ENCODE measurements at regions not wholly inside any gene's neighbourhood (a gene's known extent, or its start where the extent isn't known, plus 50 kb on each side); places are given as distances from the start of the nearest gene placed in this dataset.

- TF ChIP-seq CTCF (IDR thresholded peaks at IDR 0.05), result no peak
- H3K4me3 ChIP-seq, result no peak overlapping the region
- no peaks in the 10 kb centered on the region for H3K9me3 ChIP-seq
- no peaks in the 10 kb centered on the region for H3K27me3 ChIP-seq
- no peak overlapping the region for H3K9ac ChIP-seq (ENCODE audit: low read depth in 2 of 2, low read length in 2 of 2)
- intact Hi-C loops (cut with DNase I), result no loop called here
- no peak overlapping the region for H3K27ac ChIP-seq
- no peaks in the 10 kb centered on the region for H3K4me1 ChIP-seq
- H3K36me3 ChIP-seq, result no peaks in the 10 kb centered on the region
- DNase-seq, result no peak
These were observed 189.2 kb upstream of the PODXL start for GRCh38 chr7:131745390-131746248.

DNA sequence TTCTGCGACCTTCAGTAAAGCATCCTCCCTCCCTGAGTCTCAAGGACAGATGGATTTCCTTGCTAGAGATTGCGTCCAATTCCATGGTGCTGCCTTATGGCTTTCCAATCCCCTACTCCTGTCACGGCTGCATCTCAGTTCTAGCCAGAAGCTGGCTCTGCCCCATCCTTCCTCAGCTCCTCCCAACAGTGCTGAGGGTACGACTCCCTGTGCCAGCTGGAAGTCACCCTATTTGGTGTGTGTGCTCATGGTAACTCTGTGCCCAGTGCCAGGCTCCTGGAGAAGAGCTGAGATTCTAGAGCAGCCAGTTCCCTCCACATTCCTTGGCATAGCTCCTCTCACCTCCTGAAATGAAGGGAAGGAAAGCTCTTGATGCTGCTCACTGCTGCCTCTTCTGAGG lies 185.0 kb upstream of the PODXL start:
- TF ChIP-seq CTCF (IDR thresholded peaks at IDR 0.05), result no peak
- Histone ChIP-seq H3K27ac (no peak overlapping the region), H3K36me3 (no peaks in the 10 kb centered on the region), H3K9me3 (no peaks in the 10 kb centered on the region), H3K4me1 (no peaks in the 10 kb centered on the region), H3K27me3 (no peaks in the 10 kb centered on the region), H3K4me3 (no peak overlapping the region), H3K9ac (ENCODE audit: low read depth in 2 of 2, low read length in 2 of 2) (no peak overlapping the region)
- intact Hi-C loops (cut with DNase I), result no loop called here
- DNase-seq, result no peak

DNA sequence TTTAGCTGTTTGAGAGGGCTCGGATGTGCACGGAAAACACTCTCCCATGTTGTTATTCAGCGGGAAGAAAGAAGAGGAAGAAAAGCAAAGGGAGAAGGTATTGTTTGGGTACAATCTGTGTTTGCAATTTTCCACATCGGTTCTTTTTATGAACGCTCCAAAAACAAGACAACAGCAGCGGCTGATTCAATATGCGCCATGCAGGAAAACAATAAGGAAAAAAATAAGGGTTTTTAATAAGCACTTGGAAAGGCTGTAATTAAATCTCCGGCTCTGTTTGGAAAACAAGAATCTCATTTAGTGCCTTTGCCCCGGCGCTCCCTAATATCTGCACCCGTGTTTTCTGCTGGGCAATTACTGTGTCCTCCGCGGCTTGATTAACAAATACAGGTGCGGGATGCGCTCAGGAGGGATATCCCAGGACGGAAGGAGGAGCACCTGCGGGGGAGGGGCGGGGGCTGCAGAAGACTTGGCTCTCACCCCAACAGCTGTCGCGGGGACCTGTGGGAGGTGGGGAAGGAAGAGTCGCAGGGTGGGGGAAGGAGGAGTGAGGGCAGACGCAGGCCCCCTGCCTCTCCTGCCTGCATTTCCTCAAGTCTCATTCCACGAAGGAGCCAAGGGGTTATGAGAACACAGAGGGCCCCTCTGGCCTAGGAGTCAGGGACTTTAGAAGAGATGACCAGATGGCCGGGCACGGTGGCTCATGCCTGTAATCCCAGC lies 181.5 kb upstream of the PODXL start:
- intact Hi-C loops (cut with DNase I), result loop anchor here (2.0 kb wide), 1 partner anchor 35 kb away; no protein-coding TSS in a partner anchor
- Histone ChIP-seq H3K27ac (no peak overlapping the region), H3K4me3 (no peak overlapping the region), H3K9ac (ENCODE audit: low read depth in 2 of 2, low read length in 2 of 2) (no peak overlapping the region), H3K4me1 (no peaks in the 10 kb centered on the region), H3K36me3 (no peaks in the 10 kb centered on the region), H3K9me3 (no peaks in the 10 kb centered on the region), H3K27me3 (no peaks in the 10 kb centered on the region)
- TF ChIP-seq CTCF (IDR thresholded peaks at IDR 0.05), result no peak
- DNase-seq, result no peak

- Histone ChIP-seq H3K27me3 (no peaks in the 10 kb centered on the region), H3K4me1 (no peaks in the 10 kb centered on the region), H3K9me3 (no peaks in the 10 kb centered on the region), H3K4me3 (no peak overlapping the region), H3K9ac (ENCODE audit: low read depth in 2 of 2, low read length in 2 of 2) (no peak overlapping the region), H3K36me3 (no peaks in the 10 kb centered on the region), H3K27ac (no peak overlapping the region)
- no peak for TF ChIP-seq CTCF (IDR thresholded peaks at IDR 0.05)
- intact Hi-C loops (cut with DNase I), result no loop called here
- DNase-seq, result no peak
These were observed 178.7 kb upstream of the PODXL start for GRCh38 chr7:131735101-131735500.

- no peaks in the 10 kb centered on the region for H3K27me3 ChIP-seq
- intact Hi-C loops (cut with DNase I), result no loop called here
- H3K36me3 ChIP-seq, result no peaks in the 10 kb centered on the region
- no peaks in the 10 kb centered on the region for H3K9me3 ChIP-seq
- no peak for DNase-seq
- H3K27ac ChIP-seq, result no peak overlapping the region
- no peak for TF ChIP-seq CTCF (IDR thresholded peaks at IDR 0.05)
- H3K9ac ChIP-seq (ENCODE audit: low read depth in 2 of 2, low read length in 2 of 2), result no peak overlapping the region
- H3K4me1 ChIP-seq, result no peaks in the 10 kb centered on the region
- H3K4me3 ChIP-seq, result no peak overlapping the region
These were observed 177.2 kb upstream of the PODXL start for GRCh38 chr7:131733604-131734003.
